ENCODE measurements at regions not wholly inside any gene's neighbourhood (a gene's known extent, or its start where the extent isn't known, plus 50 kb on each side); places are given as distances from the start of the nearest gene placed in this dataset.

DNA sequence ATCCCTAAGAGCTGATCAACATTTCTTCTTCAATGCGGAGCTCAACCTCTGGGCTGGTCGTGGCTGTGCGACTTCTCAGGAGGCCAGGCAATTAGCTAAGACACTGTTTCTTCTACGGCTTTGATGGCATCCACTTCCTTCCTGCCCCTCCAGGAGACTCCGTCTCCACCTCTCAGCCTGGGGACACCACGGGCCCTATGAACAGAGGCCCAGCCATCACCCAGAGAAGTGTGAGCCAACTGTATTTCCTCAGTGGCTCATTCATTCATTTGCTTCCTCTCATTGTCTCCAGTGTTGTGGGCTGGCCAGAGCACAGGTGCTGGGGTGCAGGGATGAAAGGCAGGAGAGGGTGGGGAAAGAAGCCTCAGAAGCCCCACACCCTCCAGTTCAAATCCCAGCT is 51.8 kb upstream of the APCDD1L start:
- no peak for DNase-seq
- POLR2A ChIA-PET, result no interaction called here
- Mint-ChIP-seq H3K27me3 (peaks cover 9% of the 10 kb centered on the region), H3K9me3 (no peaks in the 10 kb centered on the region), H3K36me3 (ENCODE audit: low read depth) (no peaks in the 10 kb centered on the region), H3K27ac (no peak overlapping the region), H3K4me1 (no peaks in the 10 kb centered on the region), H3K4me3 (no peak overlapping the region)
- CTCF ChIA-PET, result interaction anchor here (0.6 kb wide), 1 partner anchor 901 kb away, joined by 5 read pairs; no protein-coding TSS in a partner anchor

DNA sequence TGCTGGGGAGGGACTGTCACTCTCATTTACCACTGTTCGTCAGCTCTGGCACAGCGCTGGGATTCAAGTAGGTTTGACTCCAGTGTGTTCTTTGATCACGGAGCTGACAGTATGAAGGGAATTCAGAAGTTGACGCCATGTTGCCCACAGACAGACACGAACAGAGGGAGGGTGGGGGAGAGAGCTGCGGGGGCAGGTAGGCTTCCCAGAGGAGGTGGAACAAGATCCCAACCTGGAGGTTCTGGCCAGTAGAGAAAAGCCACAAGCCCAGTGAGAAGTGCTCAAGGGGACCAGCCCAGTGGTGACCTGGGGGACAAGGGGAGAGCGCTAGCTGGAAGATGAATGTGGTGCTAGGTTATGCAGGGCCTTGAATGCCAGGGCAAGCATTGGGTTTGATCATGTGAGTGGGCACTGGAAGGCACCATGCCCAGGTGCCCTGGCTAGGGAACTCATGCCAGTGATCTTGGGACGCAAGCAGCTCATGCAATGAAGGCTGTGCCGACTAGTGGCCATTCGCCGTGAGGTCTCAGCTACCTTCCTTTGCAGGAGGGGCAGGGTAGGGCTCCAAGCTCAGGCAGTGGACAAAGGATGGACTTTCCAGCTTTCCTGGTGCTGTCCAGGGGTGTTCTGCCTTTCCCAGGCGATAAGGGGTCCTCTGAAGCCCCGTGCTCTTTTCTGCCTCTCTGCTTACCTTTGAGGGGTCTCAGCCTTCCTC is 50.4 kb upstream of the APCDD1L start:
- DNase-seq, result no peak
- Mint-ChIP-seq H3K4me3 (no peak overlapping the region), H3K9me3 (no peaks in the 10 kb centered on the region), H3K36me3 (ENCODE audit: low read depth) (no peaks in the 10 kb centered on the region), H3K27ac (no peak overlapping the region), H3K4me1 (no peaks in the 10 kb centered on the region), H3K27me3 (peaks cover 10% of the 10 kb centered on the region)
- ChIA-PET CTCF (no interaction called here), POLR2A (no interaction called here)
